ENCODE measurements at regions not wholly inside any gene's neighbourhood (a gene's known extent, or its start where the extent isn't known, plus 50 kb on each side); places are given as distances from the start of the nearest gene placed in this dataset.

- intact Hi-C loops (cut with DNase I) = no loop called here
These were observed 487.7 kb upstream of the CDH4 start for GRCh38 chr20:60764328-60764727.

GRCh38 chr20:60764771-60765170 lies 487.3 kb upstream of the CDH4 start:
- H3K27ac ChIP-seq (ENCODE audit: low read depth in 2 of 2, low read length in 2 of 2) = no peak overlapping the region
- DNase-seq (no peak), FAIRE-seq (no peak)
- no peaks in the 10 kb centered on the region for H3K4me1 ChIP-seq (ENCODE audit: control insufficient read depth in 2 of 3, insufficient read depth in 2 of 3, low read depth in 1 of 3, low read length in 3 of 3)
- H3K27me3 ChIP-seq (ENCODE audit: control insufficient read depth, insufficient read depth, low read length) = no peaks in the 10 kb centered on the region
- H3K9me3 ChIP-seq (ENCODE audit: control insufficient read depth in 2 of 3, insufficient read depth in 1 of 3, low read length in 3 of 3) = peaks cover 0 to 2% (median under 1%) of the 10 kb centered on the region in 3 donors
- H3K36me3 ChIP-seq (ENCODE audit: control insufficient read depth in 2 of 3, insufficient read depth in 3 of 3, low read length in 3 of 3) = no peaks in the 10 kb centered on the region
- intact Hi-C loops (cut with DNase I) = no loop called here
- H3K4me3 ChIP-seq (ENCODE audit: low read length in 3 of 3) = no peak overlapping the region
- no peak overlapping the region for H3K9ac ChIP-seq (ENCODE audit: low read length in 3 of 3)
- TF ChIP-seq, protein P1, sequence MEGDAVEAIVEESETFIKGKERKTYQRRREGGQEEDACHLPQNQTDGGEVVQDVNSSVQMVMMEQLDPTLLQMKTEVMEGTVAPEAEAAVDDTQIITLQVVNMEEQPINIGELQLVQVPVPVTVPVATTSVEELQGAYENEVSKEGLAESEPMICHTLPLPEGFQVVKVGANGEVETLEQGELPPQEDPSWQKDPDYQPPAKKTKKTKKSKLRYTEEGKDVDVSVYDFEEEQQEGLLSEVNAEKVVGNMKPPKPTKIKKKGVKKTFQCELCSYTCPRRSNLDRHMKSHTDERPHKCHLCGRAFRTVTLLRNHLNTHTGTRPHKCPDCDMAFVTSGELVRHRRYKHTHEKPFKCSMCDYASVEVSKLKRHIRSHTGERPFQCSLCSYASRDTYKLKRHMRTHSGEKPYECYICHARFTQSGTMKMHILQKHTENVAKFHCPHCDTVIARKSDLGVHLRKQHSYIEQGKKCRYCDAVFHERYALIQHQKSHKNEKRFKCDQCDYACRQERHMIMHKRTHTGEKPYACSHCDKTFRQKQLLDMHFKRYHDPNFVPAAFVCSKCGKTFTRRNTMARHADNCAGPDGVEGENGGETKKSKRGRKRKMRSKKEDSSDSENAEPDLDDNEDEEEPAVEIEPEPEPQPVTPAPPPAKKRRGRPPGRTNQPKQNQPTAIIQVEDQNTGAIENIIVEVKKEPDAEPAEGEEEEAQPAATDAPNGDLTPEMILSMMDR (IDR thresholded peaks at IDR 0.05; ENCODE audit: borderline replicate concordance, extremely low read depth, insufficient read depth) = no peak

More at GRCh38 chr20:60764328-60764727, 487.7 kb upstream of the CDH4 start:
- Histone ChIP-seq H3K36me3 (ENCODE audit: control insufficient read depth in 2 of 3, insufficient read depth in 3 of 3, low read length in 3 of 3) (no peaks in the 10 kb centered on the region), H3K4me1 (ENCODE audit: control insufficient read depth in 2 of 3, insufficient read depth in 2 of 3, low read depth in 1 of 3, low read length in 3 of 3) (no peaks in the 10 kb centered on the region), H3K9me3 (ENCODE audit: control insufficient read depth in 2 of 3, insufficient read depth in 1 of 3, low read length in 3 of 3) (peaks cover 0 to 2% (median 0%) of the 10 kb centered on the region in 3 donors), H3K27me3 (ENCODE audit: control insufficient read depth, insufficient read depth, low read length) (no peaks in the 10 kb centered on the region), H3K27ac (ENCODE audit: low read depth in 2 of 2, low read length in 2 of 2) (no peak overlapping the region), H3K9ac (ENCODE audit: low read length in 3 of 3) (no peak overlapping the region), H3K4me3 (ENCODE audit: low read length in 3 of 3) (no peak overlapping the region)
- DNase-seq (no peak), FAIRE-seq (no peak)
- TF ChIP-seq, protein P1 (IDR thresholded peaks at IDR 0.05; ENCODE audit: borderline replicate concordance, extremely low read depth, insufficient read depth) = no peak

DNA sequence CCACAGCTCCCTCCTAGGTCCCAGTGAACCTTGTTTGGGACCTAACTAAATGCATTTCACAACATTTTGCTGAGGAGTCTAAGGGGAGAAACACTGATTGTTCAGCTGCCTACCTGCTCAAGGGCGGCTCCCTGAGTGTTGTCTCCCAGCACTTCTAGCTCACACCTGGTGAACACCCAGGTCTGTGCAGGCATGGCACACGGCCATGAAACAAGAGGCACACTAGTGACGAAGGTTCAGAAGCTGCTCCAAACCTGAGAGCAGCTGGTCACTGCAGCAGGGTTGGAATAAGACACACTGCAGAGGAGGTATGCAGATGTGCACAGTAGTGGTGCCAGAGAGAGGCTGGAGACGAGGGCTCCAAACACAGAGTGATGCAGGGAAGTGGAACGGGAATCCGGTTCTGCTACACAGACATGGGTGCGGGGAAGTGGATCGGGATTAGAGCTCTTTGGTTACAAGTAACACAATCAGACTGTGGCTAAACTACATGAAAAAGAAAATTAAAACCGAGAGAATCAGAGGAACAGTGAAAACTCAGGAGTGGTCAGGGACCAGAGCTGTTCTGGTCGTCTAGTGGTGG lies 486.1 kb upstream of the CDH4 start:
- Histone ChIP-seq H3K9ac (ENCODE audit: low read length in 3 of 3) (no peak overlapping the region), H3K9me3 (ENCODE audit: control insufficient read depth in 2 of 3, insufficient read depth in 1 of 3, low read length in 3 of 3) (peaks cover 0 to 8% (median 0%) of the 10 kb centered on the region in 3 donors), H3K36me3 (ENCODE audit: control insufficient read depth in 2 of 3, insufficient read depth in 3 of 3, low read length in 3 of 3) (no peaks in the 10 kb centered on the region), H3K4me3 (ENCODE audit: low read length in 3 of 3) (no peak overlapping the region), H3K27ac (ENCODE audit: low read depth in 2 of 2, low read length in 2 of 2) (no peak overlapping the region), H3K4me1 (ENCODE audit: control insufficient read depth in 2 of 3, insufficient read depth in 2 of 3, low read depth in 1 of 3, low read length in 3 of 3) (no peaks in the 10 kb centered on the region), H3K27me3 (ENCODE audit: control insufficient read depth, insufficient read depth, low read length) (no peaks in the 10 kb centered on the region)
- DNase-seq = no peak
- FAIRE-seq = no peak
- TF ChIP-seq, protein P1 (IDR thresholded peaks at IDR 0.05; ENCODE audit: borderline replicate concordance, extremely low read depth, insufficient read depth) = no peak
- intact Hi-C loops (cut with DNase I) = no loop called here

DNA sequence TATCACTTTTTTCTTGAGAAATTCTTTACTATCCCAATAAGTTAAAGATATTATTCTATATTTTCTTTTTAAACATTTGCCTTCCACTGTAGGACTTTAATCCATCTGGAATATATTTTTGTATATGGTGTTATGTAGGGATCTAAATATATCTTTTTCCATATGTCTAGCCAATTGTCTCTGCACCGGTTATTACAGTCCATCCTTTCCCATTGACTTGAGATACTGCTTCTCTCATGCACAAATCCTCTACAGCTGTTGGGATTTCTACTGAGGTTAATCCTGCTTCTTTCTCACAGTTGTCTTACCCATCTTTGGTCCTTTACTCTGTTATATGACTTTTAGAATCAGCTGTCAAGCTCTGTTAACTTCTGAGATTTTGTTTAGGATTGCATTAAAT lies 483.8 kb upstream of the CDH4 start:
- no peak overlapping the region for H3K4me3 ChIP-seq (ENCODE audit: low read length in 3 of 3)
- H3K9ac ChIP-seq (ENCODE audit: low read length in 3 of 3) = no peak overlapping the region
- no peak overlapping the region for H3K27ac ChIP-seq (ENCODE audit: low read depth in 2 of 2, low read length in 2 of 2)
- H3K9me3 ChIP-seq (ENCODE audit: control insufficient read depth in 2 of 3, insufficient read depth in 1 of 3, low read length in 3 of 3) = peaks cover 0 to 8% (median 0%) of the 10 kb centered on the region in 3 donors
- DNase-seq (no peak), FAIRE-seq (no peak)
- H3K27me3 ChIP-seq (ENCODE audit: control insufficient read depth, insufficient read depth, low read length) = no peaks in the 10 kb centered on the region
- intact Hi-C loops (cut with DNase I) = no loop called here
- TF ChIP-seq, protein P1 (IDR thresholded peaks at IDR 0.05; ENCODE audit: borderline replicate concordance, extremely low read depth, insufficient read depth) = no peak
- no peaks in the 10 kb centered on the region for H3K4me1 ChIP-seq (ENCODE audit: control insufficient read depth in 2 of 3, insufficient read depth in 2 of 3, low read depth in 1 of 3, low read length in 3 of 3)
- no peaks in the 10 kb centered on the region for H3K36me3 ChIP-seq (ENCODE audit: control insufficient read depth in 2 of 3, insufficient read depth in 3 of 3, low read length in 3 of 3)

Measured in kidney (tissue), 13 donors.